ENCODE measurements at regions not wholly inside any gene's neighbourhood (a gene's known extent, or its start where the extent isn't known, plus 50 kb on each side); places are given as distances from the start of the nearest gene placed in this dataset.
"Not testable (repeated sequence)": the region's sequence is repeated elsewhere in the genome, so short reads cannot be mapped to it uniquely, and the experiment has no call there.

DNA sequence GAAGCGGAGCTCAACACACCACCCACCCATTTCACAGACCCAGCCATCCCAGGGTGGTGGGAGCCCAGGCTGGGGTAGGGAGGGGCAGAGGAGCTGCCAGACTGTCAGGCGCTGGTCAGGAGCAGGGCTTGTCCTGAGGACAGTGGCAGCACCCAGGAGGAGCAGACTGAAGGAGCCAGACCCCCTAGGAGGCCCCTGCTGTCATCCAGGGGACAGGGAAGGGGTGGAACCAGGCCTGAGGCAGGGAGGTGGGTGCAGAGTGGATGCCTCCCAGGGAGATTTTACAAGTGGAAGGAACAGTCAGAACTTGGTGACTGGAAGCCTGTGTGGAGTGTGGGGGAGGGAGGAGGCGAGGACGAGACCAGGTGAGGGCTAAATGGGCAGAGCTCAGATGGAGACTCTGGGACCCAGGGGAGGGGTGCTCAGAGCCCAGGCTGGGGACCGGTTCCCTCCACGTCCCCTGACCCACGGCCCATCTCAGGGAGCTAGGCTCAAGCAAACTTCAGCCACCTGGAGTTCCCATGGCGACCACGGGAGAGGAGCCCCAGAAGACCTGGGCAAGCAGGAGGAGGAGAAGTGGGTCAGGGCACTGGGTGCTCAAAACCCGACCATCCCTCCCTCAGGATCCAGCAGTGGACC is 215.4 kb downstream of the TBC1D2B start:
- not testable (repeated sequence) for DNase-seq

DNA sequence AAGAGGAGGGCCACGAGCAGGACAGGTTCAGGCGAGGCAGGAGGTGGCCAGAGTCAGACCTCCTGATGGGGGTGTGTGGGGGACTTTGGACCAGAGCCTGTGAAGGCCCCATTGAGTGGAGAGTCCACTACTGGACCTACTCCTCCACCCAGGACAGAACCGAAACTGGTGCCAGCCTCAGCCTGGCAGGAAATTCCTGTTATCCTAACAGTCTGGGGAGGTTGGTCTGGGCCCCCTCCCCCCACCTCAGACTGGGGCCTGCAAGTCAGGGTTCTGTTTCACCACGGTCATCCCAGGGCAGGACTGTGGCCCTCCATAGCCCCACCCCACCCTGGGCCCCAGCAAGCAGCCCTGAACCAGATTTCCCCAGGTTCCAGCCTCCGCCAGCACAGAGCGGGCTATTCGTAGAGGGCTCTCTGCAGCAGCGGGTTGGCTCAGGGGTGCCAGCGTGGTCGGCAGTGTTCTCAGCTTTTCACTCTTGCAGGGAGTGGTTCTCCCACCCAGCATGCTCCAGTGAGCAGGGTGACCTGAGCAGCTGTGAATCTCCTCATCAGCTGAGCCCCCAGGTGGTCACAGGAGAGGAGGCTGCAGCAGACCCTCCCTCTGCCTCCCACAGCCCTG is 217.3 kb downstream of the TBC1D2B start:
- DNase-seq, result no peak

DNA sequence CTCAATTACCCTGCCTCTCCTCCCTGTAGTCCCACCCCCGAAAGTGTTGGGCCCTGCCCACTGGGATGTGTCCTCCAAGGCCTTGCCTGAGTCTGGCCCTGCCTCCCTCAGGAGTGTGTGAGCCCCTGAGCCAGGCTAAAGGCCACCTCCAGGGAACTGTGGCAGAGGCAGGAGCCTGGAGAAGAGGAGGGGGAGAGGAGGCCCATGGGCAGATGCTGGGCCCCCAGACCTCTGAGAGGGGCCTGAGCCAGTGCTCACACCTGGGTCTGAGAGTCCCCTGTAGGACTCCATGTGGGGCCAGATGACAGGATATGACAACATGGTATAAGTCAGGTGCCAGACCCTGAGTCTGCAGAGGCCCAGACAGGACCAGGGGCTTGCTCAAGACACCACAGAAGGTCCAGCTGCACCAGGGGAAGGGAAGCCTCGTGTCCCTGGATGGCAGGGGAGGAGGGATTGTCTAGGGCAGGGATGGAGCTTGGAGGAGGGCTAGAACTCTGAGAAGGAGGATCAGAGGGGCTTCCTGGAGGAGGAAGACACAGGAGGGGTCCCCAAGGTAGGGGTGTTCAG is 217.9 kb downstream of the TBC1D2B start:
- no peak for DNase-seq

DNA sequence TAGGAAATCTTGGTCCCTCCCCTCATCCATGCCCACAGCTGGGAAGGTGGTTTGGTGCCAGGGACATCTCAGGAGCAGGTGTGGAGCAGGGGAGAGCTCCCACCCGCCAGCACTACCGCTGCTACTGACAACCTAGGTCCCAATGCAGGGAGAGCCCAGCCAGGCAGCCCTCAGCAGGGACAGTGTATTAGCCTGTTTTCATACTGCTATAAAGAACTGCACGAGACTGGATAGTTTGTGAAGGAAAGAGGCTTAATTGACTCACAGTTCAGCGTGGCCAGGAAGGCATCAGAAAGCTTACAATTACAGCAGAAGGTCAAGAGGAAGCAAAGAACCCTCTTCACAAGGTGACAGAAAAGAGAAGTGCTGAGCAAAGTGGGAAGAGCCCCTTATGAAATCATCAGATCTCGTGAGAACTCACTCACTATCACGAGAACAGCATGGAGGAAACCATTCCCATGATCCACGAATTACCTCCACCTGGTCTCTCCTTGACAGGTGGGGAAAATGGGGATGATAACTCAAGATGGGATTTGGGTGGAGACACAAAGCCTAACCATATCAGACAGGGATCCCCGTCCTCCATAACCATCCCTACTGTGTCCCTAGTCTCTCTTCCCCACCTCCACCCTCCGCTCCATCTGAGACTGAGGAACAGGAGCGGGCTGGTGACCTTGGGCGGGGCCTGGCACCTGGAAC is 218.6 kb downstream of the TBC1D2B start:
- no peak for DNase-seq

DNA sequence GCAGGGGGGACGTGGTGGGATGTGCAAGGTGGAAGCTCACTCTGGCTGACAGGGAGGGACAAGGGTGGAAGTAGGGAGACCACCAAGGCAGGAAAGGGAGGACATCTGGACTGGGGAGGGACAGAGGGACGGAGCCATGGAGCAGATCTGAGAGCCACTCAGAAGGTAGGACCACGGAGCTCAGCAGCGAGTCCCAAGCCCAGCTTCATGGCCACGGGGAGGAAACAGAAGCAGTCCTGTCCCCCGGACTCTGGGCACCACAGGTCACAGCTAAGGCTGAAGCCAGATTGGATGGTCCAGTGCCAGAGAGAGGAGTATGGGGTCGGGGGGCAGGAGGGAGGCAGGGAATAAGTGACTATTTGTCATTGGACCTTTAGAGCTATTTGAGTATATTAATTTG is 220.1 kb downstream of the TBC1D2B start:
- DNase-seq, result no peak

DNA sequence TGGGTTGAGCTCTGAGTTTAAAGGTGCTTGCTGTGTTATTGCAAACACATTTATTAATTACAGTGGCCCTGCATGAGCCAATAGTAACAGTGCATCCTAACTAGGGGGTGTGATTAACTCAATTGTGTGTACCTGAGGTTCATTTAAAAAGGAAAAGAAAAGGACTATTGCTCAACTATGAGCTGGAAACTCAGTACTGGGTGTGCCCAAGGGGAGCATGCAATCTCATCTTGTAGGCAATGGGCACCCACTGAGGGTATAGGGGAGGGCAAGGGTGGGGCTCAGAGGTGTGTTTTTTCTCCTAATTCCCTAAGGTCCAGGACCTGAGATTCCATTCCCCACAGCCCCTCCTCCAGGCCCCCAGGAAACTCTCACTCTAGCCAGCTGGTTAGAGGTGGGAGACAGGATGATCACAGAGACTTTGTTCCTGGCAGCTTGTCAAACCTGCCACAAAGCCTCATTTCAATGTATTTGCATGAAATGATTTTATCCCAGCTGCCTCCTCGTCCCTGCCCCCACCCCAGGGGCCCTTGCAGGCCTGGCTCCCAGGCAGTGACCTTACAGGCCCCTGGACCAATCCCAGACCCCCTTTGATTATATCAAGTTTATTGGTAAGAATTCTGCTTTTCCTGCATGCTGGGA is 220.7 kb downstream of the TBC1D2B start:
- DNase-seq, result no peak

DNA sequence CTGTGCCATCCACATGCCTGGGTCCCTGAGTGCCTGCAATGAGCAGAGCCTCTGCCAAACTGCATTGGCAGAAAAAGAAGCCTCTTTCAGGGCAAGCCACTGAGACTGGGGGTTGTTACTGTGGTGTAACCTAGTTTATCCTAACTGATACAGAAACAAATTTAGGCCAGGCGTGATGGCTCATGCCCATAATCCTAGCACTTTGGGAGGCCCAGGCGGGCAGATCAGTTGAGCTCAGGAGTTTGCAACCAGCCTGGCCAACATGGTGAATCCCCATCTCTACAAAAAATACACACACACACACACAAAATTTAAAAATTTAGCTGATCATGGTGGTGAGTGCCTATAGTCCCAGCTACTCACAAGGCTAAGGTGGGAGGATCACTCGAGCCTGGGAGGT is 221.6 kb downstream of the TBC1D2B start:
- no peak for DNase-seq

DNA sequence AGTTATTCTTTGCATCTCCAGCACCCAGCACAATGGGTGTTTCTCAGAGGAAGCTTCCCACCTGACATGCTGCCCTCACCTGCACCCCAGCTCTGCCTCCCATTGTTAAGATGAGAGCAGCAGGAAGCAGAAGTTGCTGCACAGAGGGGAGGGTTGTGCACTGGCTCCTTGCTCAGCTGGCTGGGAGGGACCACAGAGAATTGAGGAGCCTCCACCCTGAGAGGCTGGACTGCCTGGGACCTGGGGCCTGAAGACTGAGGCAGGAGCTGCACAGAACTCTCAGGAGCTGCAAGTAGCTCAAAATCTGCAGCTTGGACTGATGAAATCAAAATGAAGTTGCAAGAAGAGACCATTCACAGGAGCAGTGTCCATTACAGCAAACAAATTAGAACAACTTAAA is 222.3 kb upstream of the LINGO1 start:
- no peak for DNase-seq

DNA sequence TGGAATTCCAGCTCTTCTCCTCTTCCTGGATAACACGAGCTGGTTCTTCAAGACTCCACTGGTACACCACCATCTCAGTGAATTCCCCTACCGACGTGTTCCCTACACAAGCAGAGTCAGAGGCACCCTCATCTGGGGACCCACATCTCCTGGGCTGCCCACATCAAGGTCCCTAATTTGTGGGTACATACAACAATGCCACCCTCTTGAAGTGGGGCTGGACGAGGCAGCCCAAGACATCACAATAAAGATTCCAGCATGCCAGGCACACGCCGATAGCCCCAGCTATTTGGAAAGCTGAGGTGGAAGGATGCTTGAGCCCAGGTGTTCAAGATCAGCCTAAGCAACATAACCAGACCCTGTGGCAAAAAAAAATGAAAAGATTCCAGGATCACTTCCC is 221.2 kb upstream of the LINGO1 start:
- DNase-seq, result no peak

DNA sequence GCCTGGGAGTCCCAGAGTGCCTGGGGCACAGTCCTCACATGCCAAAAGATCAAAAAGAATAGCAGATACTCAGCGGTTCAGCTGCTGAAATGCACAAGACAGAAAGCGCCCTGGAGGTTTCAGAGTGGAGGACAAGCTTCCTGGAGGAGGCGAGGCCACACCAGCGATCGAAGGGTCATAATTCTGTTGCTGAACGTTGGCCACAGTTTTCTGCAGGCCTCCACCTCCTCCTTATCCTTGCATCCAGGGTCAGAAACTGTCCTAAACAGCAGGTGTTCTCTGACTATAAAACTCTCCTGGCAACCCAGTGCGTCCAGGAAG is 220.3 kb upstream of the LINGO1 start:
- no peak for DNase-seq

DNA sequence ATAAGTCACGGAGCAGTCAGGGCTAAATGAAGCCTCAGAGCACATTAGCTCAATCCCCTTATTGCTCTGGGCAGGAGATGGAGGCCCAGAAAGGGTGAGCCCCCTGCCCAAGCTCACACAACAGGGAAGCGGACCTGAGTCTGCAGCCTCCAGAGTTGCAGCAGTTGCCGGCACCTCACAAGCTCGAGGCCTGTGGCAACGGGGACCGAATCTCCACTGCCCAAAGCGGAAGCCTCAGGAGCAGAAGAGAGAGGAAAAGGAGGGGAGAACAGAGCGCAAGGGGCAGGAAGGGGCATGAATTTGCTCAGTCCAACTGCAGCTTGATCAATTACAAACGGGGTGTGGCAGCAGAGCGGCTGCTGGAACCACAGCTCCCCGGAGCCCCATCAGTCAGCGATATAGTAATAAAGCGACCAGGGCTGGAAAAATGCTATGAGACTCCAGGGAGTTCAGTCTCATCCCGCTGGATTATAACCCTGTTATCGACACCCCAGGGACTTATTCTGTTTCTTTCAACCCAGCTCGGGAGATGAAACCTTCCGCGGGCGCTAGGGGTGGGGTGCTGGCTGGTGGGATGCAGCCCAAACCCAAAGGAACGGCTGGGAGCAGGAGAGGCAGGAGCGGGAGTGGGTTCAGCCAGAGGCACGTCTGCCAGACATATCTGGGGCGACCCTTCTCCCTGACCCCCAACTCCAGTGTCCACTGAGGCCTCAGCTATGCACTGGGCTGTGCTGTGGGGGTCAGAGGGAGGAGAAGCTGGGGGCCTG is 219.7 kb upstream of the LINGO1 start:
- no peak for DNase-seq

DNA sequence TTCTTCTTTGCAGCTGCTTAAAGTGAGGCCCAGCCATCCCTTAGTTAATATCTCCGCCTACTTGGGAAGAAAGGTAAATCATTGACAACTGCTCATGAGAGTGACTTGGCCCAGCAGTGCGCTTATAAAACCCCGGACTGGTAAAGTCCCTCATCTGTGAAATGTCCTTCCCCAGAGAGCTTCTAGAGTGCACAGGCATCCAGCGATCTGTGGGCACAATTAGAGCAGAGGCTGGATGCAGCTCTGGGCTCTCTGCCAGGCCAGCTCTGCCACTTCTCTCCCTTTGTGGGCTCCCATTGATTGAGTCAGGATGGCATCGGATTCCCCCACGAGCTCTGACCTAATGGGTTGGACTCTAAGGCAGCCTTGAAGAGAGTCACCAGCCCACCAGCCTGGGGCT is 219.0 kb upstream of the LINGO1 start:
- DNase-seq, result no peak

DNA sequence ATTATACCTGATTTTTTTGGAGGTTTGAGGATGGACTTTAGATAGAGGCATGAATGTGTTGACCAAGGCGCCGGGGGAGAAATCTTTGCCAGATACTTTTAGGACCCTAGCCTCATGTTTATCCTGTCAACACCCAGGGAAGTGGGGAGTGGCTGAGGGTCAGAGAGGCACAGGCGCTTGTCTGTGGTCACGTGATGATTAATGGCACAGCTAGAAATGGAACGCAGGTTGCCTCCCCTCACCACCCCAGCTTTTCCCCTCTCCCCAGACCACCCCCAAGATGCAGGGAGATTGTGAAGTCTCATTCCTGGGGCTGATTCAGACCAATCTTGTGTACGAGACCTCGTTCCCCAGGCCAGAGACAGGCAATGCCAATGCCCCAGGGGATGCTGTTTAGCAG is 218.4 kb upstream of the LINGO1 start:
- no peak for DNase-seq

DNA sequence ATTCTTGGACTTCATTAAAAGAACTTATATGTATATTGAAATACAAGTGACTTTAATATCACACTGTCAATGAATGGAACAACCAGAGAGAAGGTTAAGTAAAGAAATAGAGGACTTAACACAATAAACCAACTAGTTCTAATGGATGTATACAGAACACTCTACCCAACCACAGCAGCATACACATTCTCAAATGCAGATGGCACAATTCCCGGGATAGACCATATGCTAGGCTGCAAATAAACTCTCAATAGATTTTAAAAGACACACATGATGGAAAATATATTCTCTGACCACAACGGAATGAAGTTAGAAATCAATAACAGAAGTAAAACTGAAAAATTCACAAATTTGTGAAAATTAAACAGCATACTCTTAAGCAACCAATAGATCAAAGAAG is 214.3 kb upstream of the LINGO1 start:
- no peak for DNase-seq

DNA sequence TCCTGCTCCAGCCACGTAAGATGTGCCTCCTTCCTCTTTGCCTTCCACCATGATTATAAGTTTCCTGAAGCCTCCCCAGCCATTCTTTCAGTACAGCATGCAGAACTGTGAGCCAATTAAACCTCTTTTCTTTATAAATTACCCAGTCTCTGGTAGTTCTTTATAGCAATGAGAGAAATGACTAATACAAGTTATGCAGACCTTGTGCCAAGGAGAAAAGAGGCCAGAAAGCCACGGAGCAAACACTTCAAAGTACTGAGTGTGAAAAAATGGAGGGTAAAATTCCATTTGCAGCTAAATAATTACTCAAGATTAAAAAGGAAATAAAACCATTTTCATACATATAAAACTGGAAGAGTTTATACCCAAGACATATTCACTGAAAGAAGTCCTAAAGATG is 213.6 kb upstream of the LINGO1 start:
- DNase-seq, result no peak

DNA sequence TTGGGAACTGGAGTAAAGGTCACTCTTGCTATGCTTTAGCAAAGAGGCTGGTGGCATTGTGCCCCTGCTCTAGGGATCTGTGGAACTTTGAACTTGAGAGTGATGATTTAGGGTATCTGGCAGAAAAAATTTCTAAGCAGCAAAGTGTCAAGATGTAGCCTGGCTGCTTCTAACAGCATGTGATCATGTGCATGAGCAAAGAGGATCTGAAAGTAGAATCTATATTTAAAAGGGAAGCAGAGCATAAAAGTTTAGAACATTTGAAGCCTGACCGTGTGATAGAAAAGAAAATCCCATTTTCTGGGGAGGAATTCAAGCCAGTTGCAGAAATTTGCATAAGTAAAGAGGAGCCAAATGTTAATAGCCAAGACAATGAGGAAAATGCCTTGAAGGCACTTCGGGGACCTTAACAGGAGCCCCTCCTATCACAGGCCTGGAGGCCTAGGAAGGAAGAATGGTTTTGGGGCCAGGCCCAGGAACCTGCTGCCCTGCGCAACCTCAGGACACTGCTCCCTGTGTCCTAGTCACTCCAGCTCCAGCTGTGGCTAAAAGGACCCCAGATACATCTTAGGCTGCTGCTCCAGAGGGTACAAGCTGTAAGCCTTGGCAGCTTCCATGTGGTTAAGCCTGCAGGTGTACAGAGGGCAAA is 212.2 kb upstream of the LINGO1 start:
- no peak for DNase-seq

DNA sequence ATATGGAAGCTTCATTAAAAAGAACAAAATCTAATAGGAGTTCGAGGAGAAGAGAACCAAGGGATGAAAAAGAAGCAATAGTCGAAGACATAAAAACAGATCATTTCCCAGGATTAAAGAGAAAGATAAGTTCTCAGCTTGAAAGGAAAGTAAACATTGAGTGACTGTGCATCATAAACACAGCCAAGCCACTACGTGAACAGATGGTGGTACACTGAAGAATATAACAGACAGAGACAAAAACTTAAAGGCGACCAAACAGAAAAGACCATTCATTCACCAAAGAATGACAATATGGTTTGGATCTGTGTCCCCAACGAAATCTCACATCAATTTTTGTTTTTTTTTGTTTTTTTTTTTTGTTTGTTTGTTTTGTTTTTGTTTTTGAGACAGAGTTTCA is 210.8 kb upstream of the LINGO1 start:
- DNase-seq, result no peak

DNA sequence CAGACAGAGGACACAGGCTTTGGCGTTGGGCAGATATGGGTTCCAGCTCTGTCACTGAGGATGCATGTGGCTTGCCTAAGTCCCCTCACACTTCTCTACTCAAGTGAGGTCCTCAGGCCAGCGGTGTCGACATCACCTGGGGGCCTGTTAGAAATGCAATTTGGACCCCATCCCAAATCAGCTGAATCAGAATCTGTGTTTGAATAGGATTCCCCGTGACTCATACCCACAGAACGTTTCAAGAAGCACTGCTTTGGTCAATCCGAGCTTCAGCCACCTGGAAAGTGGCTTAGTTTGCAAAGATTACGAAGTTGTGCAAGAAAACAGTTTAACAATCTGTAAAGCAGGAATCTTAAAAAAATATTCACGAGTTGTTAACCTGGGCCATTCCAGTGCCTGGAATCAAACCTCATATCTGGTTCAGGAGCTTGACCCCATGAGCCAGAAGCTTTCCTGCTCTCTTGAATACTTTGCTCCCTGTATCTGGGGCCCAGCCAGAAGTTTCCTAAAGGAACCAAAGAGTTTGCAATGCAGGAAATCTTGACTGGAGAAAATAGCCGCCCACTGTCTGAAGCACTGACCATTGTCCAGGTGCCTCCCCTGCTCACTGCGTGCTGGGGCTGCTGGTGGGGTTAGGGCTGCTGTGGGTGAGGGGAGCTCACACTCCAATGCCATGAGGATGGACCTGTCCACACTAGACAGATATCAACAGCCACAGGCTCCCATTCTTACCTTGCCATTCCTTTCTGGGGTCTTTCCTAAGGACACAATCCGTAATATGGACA is 208.5 kb upstream of the LINGO1 start:
- DNase-seq, result no peak

DNA sequence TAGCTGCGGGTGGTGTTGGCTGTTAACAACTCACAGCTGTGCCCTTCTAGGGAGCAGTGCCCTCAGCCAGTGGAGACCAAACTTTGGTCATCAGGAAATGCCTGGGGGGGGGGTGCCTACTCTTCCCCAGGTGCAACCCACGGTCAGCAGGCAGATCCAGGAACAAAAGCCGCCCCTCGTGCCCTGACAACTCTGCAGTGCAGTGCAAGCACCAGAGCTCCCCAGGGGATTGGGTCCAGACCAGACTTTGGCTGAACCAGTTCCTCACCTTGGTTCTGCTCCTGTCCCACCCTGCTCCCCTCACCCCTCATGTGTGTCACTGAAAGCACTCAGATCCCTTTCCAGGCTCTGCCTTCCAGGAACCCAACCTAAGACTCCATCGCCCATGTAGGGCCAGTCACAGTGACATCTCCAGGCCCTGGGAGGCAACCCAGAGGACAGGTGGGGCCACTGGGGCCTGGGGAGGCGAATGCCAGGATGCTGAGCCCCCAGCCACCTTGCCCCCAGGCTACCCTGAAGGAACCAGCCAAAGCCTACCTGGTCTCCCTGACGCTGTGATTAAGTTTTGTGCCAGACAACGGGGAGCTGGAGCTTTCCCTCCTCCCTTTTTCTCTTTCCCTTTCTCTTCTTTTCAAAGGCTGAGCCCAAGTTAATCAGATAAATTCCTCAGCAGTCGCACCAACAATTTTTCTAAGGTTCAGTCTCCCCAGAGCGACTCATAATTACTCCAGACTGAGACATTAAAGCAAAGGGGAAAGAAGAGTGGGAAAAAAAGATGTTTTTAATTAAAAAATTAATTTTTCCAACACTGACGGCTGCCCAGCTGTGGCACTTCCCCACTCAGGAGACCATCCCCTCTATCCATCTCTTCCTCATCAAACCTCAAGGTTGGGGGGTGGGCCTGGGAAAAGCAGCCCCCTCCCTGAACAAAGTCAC is 207.5 kb upstream of the LINGO1 start:
- no peak for DNase-seq

DNA sequence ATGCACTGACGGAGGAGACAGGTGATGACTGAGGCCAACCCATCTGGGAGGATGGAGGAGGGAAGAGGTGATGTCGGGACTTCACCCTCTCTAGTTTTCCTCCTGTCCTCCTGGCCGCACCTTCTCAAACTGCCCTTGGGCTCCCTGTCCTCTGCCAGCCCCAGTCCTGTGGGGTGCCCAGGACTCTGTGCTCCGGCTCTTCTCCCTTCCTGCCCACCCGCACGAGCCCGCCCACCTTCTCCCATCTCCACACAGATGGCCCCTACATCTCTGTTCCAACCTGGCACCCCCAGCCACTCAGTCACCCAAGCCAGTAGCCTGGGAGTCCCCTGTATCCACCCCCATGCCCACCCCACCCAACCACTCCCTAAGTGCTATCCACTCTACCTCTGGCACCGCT is 206.7 kb upstream of the LINGO1 start:
- DNase-seq, result no peak
